Stimulated activated CD8-positive, alpha-beta memory T cell treated with anti-CD3 and anti-CD28 coated beads, Interleukin-15, amount 100 ng/mL, for 4 hours (primary cell): ENCODE measurements at regions not wholly inside any gene's neighbourhood (a gene's known extent, or its start where the extent isn't known, plus 50 kb on each side); places are given as distances from the start of the nearest gene placed in this dataset.
A peak's percentile ranks its signal among the peaks of the same experiment; 100 is the strongest.

ENCODE experiments used
- DNase-seq, 2 donors: peaks; one replicate each; pipeline ENCODE4 v3.0.0-alpha.2; 2020; ENCODE audit warnings: low read depth in 2 of 2

DNA sequence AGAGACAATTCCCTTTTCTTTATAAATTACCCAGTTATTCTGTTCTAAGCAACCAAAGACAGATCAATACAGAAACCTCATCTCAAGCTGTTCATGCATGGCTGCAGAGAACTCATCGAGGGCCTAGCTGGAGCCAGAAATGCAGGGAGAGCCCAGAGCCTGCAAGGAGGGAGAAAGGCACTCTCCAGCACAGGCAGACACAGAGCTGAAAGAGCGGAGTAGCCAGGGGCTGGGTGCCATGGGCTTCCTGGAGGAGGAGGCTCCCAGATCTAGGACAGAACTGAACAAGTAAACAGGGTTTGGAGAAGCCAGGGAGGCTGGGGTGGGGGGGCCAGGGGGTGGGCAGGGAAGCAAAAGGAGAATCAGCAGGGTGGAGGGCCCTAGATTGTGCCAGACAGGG lies 144.2 kb upstream of the ZNF507 start:
- no peak for DNase-seq

DNA sequence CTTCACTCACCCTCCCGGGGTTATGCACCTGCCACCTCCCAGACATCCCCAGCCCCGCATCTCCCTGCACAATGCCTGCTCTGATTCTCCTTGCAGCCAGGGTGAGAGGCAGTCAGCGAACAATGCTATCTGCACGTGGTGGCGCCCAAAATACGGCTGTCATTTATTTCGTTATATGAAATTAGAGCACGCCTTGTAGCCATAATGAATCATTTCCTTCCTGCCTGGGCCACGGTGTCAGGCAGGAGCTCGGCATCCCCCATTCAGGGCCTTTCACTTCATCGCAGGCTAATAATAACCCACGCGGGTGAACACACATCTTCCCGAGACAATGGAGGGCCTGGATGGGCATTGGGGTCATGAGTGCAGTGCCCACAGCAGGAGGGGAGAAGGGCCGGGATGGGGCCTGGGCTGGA lies 143.8 kb upstream of the ZNF507 start:
- DNase-seq = no peak

DNA sequence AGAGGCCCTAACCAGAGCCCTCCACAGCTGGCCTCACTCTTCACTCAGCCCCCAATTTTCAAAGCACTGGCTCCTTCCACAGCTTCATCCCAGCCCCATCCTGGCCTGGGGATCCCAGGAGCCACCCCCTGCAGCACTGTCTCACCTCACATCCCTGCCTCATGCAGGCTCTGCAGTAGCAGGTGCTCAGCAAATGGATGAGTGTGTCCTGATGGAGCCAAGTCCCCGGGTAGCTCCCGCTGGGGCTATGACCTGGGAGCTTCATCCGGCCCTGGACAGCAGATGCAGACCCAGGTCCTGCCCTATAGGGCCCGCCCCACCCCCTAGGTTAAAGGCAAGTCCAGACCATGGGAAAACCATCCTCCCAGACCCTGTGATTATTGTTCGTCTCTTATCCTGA lies 143.2 kb upstream of the ZNF507 start:
- DNase-seq = no peak

GRCh38 chr19:32203161-32203560 lies 142.2 kb upstream of the ZNF507 start:
- DNase-seq = no peak

GRCh38 chr19:32206065-32206464 lies 139.3 kb upstream of the ZNF507 start:
- DNase-seq = no peak

- no peak for DNase-seq
Observed at GRCh38 chr19:32208060-32208459, 137.3 kb upstream of the ZNF507 start.

GRCh38 chr19:32219392-32219791 lies 126.0 kb upstream of the ZNF507 start:
- DNase-seq = no peak

DNA sequence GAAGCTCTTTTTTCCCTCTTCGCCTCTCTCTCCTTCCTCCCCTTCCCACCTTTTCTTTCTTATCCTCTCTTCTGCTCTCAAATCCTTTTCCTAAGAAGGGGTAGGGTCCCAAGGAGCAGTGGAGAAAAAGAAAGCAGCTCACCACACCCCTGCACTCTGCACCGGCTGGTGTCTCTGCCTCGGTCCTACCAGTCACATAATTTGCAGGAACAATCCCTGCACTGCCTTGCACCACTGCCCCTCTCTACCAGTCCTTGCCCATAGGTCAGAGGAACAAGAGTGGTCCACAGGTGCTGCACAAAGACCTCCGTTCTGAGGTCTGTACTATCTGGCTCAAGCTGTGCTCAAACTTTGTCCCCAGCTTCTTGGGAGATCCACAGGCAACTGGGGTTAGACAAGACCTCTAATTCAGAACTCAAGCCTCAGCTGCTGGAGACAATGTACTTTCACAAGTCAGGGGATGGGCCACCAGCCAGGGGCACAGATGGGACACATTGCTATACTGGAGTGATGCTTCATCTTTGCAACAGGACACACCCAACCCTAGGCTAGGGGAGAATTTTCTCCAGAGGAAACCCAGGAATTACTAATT lies 125.4 kb upstream of the ZNF507 start:
- no peak for DNase-seq

GRCh38 chr19:32220951-32221350 lies 124.5 kb upstream of the ZNF507 start:
- DNase-seq = no peak

DNA sequence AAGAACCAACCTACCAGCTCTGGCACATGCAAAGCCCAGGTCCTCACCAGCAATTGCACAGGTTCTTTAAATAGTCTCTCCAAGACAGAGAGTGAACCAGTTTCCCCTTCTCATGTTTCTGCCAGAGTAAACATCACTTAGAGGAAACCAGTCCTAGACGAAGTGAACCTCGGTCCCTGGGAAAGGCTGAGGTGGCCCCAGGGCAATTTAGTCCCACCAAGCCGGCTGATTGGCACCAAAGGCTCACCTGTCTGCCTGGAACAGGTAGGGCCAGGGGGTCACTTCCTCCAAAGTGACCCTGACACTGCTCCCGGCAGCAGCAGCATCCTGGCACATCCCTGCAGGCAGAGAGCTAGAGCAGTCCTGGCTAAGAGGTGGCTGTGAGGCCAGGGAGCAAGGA lies 122.9 kb upstream of the ZNF507 start:
- DNase-seq = no peak

- DNase-seq = no peak
Observed at GRCh38 chr19:32223106-32223505, 122.3 kb upstream of the ZNF507 start.

DNA sequence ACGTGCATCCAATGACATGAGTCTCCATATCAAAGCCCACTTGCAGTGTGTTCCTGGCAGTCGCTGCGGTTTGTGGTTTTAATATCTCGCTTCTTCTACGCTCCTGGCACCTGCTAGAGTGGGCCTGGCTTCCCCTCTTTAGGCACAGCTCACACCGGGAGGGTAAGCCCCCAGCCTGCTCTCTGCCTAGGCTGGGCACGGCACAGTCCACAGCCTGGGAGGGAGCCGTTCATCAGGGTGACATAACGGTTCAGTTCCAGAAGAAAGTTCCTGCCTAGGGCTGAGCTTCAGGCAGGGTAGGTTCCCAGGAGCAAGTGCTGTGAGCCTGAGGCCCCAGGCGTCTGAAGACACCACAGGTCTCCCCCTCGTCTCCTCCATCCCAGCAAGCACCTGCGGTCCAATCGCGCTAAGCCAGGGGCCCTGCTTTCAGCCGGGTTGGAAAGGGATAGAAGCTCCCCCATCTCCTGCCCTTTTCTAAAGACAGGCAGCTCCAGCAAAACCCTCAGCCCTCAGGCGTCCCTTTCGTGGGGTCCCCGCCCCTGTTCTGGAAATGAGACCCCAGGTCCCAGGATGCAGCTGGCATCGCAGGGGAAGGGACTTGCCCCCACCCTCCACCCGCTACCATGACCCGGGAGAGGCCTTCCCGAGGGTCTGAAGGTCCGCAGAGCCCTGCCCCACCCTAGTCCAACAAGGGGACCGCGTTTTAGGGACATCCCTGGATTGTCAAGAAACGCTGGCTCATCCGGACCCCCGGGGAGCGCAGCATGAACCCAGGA lies 121.6 kb upstream of the ZNF507 start:
- no peak for DNase-seq

DNA sequence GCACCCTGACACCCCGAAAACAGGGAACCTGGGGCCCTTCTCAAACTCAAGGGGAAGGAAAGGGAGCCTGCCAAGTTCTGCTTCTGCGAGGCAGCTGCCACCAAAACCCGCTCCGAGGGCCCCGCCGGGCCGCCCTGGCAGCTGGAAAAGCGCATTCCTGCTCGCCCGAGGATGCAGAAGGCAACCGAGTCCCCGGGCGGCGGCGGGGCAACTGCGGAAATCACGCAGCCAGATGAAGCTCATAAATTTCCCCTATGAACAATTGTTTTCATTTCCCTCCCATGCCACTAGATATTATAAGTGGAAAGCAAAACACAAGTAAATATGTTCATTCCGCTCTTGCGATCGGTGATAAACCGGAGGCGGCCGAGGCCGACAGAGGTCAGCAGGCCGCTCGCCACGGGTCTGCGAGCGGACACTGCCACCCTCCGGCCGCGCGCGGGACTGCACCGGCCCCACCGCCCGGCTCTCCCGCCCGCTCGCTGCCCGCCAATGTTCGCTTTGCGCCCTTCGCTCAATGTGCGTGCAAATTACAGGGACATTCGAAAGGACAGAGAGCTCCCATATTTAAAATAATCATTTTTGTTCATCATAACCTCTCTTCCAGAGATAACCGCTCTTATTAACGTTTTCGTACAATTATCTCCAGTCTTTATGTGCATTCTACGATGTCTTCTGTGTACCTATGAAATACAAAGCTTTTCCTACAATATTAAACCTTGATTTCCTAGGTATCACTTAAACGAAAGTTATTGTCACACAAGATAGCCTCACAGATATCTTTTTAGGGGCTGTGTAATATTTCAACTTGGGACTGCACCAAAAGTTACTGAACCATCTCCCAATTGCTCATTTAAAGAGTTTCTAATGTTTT lies 120.8 kb upstream of the ZNF507 start:
- peak in 1 of 2 donors; percentile 13 for DNase-seq

DNA sequence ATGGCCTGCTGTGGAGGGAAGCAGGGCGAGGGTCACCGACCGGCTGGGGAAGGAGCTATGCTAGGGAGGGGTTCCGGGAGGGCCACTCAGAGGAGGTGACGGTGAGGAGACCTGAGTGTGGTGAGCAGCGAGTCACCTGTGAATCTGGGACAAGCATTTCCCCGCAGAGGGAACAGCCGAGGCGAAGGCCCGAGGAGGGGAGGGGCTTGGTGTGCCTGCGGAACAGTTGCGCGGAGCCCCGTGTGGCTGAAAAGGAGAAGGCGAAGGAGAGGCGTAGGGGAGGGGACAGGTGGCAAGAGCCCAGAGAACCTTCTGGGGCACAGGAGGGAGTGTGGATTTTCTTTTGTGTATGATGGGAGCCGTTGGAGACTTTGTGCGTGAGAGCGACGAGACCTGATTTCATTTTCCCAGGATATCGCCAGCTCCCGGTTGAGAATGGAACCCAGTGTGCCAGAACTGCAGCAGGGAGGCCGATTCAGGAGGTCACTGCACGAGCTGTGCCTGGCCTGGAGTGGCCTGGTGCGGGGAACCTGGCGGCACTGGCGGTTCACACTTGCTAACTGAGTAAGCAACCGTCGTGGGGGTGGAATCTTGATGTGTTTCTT lies 117.7 kb upstream of the ZNF507 start:
- DNase-seq = no peak

DNA sequence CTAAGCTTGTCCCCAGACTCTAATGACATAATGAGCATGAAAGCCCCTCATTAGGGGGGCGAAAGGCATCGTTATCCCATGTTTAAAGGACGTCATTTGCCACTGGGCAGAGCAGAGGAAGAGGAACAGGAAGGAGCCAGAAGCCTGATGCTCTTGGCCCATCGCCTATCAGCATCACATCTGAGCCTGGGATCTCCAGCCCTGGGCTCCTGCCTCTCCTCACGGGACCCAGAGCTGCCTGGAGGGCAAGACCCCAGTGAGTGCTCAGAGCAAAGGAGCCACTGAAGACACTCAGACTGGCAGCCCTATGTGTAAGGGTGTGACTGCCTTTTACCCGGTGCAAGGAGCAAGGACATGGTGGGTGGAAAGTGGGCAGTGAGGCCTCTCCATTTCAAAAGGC lies 115.0 kb upstream of the ZNF507 start:
- no peak for DNase-seq

- no peak for DNase-seq
Observed at GRCh38 chr19:32231020-32231419, 114.4 kb upstream of the ZNF507 start.

DNA sequence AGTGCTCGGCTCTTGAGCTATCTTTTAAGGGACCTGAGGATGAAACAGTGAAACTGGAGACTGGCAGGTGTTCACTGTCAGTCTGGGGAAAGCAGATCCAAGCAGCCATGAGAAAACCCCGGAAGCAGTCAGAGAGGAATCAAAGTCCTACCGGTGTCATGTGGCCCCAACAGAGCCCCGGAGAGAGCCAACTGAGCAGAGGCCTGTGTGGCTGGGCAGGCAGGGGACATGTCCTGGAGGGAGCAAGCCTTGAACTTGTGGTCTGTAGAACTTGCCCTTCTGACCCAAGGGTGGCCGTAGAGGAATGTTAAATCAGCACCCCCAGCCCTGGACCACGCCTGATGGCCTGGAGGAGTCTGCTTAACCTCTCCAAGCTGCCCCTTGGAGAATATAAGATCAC lies 113.7 kb upstream of the ZNF507 start:
- DNase-seq = no peak

DNA sequence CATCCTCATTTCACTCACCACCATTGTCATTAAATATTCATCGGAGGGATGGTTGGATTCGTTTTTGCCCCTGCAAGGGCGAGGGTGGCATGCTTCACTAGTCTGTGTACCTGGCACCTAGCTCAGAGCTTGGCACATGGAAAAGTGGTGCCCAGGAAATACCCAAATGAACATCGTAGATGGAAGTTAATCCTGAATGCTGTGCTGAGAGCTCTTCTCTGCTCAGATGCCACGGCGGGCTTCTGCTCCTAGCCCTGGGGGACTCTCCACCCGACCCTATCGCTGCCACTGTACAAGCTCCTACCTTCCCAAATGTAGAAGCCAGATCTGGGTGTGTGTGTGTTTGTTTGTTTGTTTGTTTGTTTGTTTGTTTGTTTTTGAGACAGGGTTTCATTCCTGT lies 113.0 kb upstream of the ZNF507 start:
- DNase-seq = no peak

DNA sequence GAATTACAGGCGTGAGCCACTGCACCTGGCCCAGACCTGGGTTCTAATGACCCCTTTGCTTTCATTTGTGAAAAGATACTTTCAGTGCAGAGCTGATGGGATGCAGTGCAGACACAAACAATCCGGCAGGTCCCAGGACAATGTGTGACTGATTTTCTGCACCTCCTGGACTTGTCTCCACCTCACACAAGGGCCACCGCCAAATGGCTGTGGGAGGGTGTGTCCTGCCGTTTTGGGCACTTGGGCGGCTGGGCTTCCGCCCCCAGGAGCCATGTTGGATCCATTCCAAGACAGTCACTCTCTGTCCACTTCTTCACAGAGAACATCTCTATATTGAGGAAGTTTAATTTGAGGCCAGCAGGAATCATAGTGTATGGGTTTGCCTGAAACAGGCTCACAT lies 112.3 kb upstream of the ZNF507 start:
- no peak for DNase-seq

DNA sequence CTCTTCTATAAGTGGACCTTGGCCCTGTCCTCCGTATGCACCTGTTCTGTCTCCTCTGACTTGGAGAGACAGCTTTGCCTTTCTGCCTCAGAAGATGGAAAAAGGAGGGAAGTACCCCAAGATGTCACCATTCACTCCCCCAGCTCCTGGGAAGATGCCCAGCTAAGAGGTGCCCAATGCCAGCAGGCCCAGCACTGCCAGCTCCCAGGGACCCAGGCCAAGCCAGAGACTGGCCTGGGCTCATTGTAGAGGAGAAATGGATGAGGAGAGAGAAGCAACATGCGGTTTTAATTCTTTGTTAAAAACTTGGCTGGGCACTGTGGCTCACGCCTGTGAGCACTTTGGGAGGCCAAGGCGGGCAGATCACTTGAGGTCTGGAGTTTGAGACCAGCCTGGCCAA lies 111.5 kb upstream of the ZNF507 start:
- DNase-seq = no peak

- no peak for DNase-seq
Observed at GRCh38 chr19:32234663-32235217, 110.7 kb upstream of the ZNF507 start.

DNA sequence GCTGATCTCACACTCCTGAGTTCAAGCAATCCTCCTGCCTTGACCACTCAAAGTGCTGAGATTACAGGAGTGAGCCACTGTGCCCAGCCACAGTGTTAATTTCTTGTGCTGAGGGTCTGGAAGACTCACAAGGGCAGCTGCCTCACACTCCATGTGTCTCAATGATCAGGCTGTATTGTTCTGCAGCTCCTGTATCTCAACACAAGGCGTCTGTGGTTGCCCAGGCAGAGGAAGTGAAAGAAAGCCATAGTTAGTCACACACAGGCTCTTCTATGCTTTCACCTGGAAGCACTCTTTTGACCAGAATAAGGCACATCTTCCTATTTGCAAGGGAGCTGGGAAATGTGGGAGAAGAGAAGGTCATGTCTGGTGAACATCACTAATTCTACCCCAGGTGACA lies 107.3 kb upstream of the ZNF507 start:
- no peak for DNase-seq
